Hypothalamus (tissue), 51 donors: ENCODE measurements at regions not wholly inside any gene's neighbourhood (a gene's known extent, or its start where the extent isn't known, plus 50 kb on each side); places are given as distances from the start of the nearest gene placed in this dataset.
"Not testable (repeated sequence)": the region's sequence is repeated elsewhere in the genome, so short reads cannot be mapped to it uniquely, and the experiment has no call there.

Source experiments
- DNase-seq, 51 donors: peaks; one replicate each; lab custom pipeline; 2025; lab: John Stamatoyannopoulos, UW

- DNase-seq: no peak
Measured at GRCh38 chr3:191728186-191728585, 267.2 kb downstream of the PYDC2 start.

- DNase-seq: no peak
Measured at GRCh38 chr3:191737742-191738141, 276.8 kb downstream of the PYDC2 start.

GRCh38 chr3:191740712-191741111 is 279.7 kb downstream of the PYDC2 start:
- DNase-seq: no peak

GRCh38 chr3:191741847-191742350 is 280.9 kb downstream of the PYDC2 start:
- not testable (repeated sequence) for DNase-seq

GRCh38 chr3:191743283-191743682 is 282.3 kb downstream of the PYDC2 start:
- DNase-seq: no peak

- DNase-seq: no peak
Measured at GRCh38 chr3:191750618-191751017, 289.7 kb downstream of the PYDC2 start.

- DNase-seq: no peak
Measured at GRCh38 chr3:191753196-191753595, 292.2 kb downstream of the PYDC2 start.

GRCh38 chr3:191761906-191762305 is 300.9 kb downstream of the PYDC2 start:
- no peak for DNase-seq

- no peak for DNase-seq
Measured at GRCh38 chr3:191762323-191762960, 301.5 kb downstream of the PYDC2 start.

- DNase-seq: no peak
Measured at GRCh38 chr3:191768421-191768820, 307.5 kb downstream of the PYDC2 start.

- DNase-seq: no peak
Measured at GRCh38 chr3:191770541-191770940, 309.6 kb downstream of the PYDC2 start.

- no peak for DNase-seq
Measured at GRCh38 chr3:191774485-191774884, 313.5 kb downstream of the PYDC2 start.

GRCh38 chr3:191775451-191776233 is 314.7 kb downstream of the PYDC2 start:
- DNase-seq: no peak

- DNase-seq: no peak
Measured at GRCh38 chr3:191781044-191781443, 320.1 kb downstream of the PYDC2 start.

GRCh38 chr3:191783024-191783423 is 322.1 kb downstream of the PYDC2 start:
- no peak for DNase-seq

- DNase-seq: no peak
Measured at GRCh38 chr3:191790934-191791333, 330.0 kb downstream of the PYDC2 start.

GRCh38 chr3:191792580-191792979 is 331.6 kb downstream of the PYDC2 start:
- no peak for DNase-seq

- DNase-seq: no peak
Measured at GRCh38 chr3:191795196-191795595, 334.2 kb downstream of the PYDC2 start.

GRCh38 chr3:191797271-191797670 is 336.3 kb downstream of the PYDC2 start:
- DNase-seq: no peak

- DNase-seq: no peak
Measured at GRCh38 chr3:191802671-191803070, 341.7 kb downstream of the PYDC2 start.

- DNase-seq: no peak
Measured at GRCh38 chr3:191804935-191805334, 344.0 kb downstream of the PYDC2 start.

GRCh38 chr3:191808073-191808472 is 347.1 kb downstream of the PYDC2 start:
- DNase-seq: no peak
